GM12878 (cell line): ENCODE measurements at regions not wholly inside any gene's neighbourhood (a gene's known extent, or its start where the extent isn't known, plus 50 kb on each side); places are given as distances from the start of the nearest gene placed in this dataset.

ENCODE experiments used
- ATAC-seq: fragments of 200-7000 bp; cut with Tn5 transposase; 3 replicates; pipeline ENCODE4 v1.9.1; 2020; ENCODE audit warnings: mild to moderate bottlenecking, moderate library complexity
- BruUV-seq: library from RNA; stranded (reverse); fragments of 400-500 nt; replicated peaks from 2 replicates; lab custom pipeline; 2021; lab: Mats Ljungman, UMichigan
- CTCF ChIA-PET: fragments of 300-600 bp; sonication (Branson Sonifier 250); formaldehyde crosslinking; extraction: SDS; loops from one replicate; lab custom pipeline; 2021; ENCODE audit warnings: inconsistent platforms; lab: Yijun Ruan, JAX
- POLR2A ChIA-PET: fragments of 350-600 bp; formaldehyde crosslinking; extraction: SDS; loops from one replicate; lab custom pipeline; 2021; ENCODE audit warnings: inconsistent platforms; lab: Charles Lee
- RAD21 ChIA-PET: fragments of 300-600 bp; sonication (Branson Sonifier 250); formaldehyde crosslinking; loops from one replicate; lab custom pipeline; 2023; ENCODE audit warnings: antibody characterized with exemption; ENCODE audit not compliant: unreplicated experiment; lab: Charles Lee
- SMC1A ChIA-PET: fragments of 300-600 bp; sonication (Branson Sonifier 250); formaldehyde crosslinking; loops from one replicate; lab custom pipeline; 2023; ENCODE audit not compliant: unreplicated experiment, uncharacterized antibody; lab: Charles Lee
- DNase-seq: peaks from one replicate; pipeline ENCODE4 v3.0.0-alpha.2; 2011; ENCODE audit warnings: low read depth, low spot score
- FAIRE-seq: peaks from 3 replicates; lab custom pipeline; 2011; peaks lifted over from hg19 to GRCh38; lab: Jason Lieb, UNC
- H2AFZ ChIP-seq: 2 replicates; pipeline ENCODE4 v1.6.0; 2011; ENCODE audit warnings: low read depth, low read length, control low read depth; ENCODE audit not compliant: control insufficient read depth
- H3K27ac ChIP-seq: 2 replicates; pipeline ENCODE4 v1.5.1; 2011; ENCODE audit warnings: control low read depth; ENCODE audit not compliant: control insufficient read depth, insufficient read depth
- H3K27me3 ChIP-seq, 2 experiments: replicated peaks in 1 of 2; 2 replicates each; pipeline versions ENCODE4 v1.6.0 to v1.6.1; 2011; ENCODE audit warnings: low read length in 1 of 2; ENCODE audit not compliant: control insufficient read depth in 2 of 2, insufficient read depth in 2 of 2
- H3K36me3 ChIP-seq, 2 experiments: 2 replicates each; pipeline ENCODE4 v1.5.1; 2011; ENCODE audit warnings: low read length in 1 of 2; ENCODE audit not compliant: control insufficient read depth in 2 of 2, insufficient read depth in 2 of 2
- H3K4me1 ChIP-seq: 2 replicates; pipeline ENCODE4 v1.6.1; 2011; ENCODE audit warnings: mild to moderate bottlenecking, low read length, moderate library complexity, mixed read lengths; ENCODE audit not compliant: control insufficient read depth, insufficient read depth
- H3K4me2 ChIP-seq: 2 replicates; pipeline ENCODE4 v1.6.0; 2011; ENCODE audit warnings: control low read depth; ENCODE audit not compliant: control insufficient read depth, insufficient read depth
- H3K4me3 ChIP-seq: fragments of 200-600 bp; sonication (generic); 2 replicates; pipeline ENCODE4 v1.5.1; 2016
- H3K79me2 ChIP-seq: 2 replicates; pipeline ENCODE4 v1.6.0; 2011; ENCODE audit warnings: low read length; ENCODE audit not compliant: control insufficient read depth, insufficient read depth
- H3K9ac ChIP-seq: 2 replicates; pipeline ENCODE4 v1.8.0; 2011; ENCODE audit warnings: low read length, control low read depth, mixed read lengths; ENCODE audit not compliant: control insufficient read depth, insufficient read depth
- H3K9me3 ChIP-seq: replicated peaks from 3 replicates; pipeline ENCODE4 v1.5.1; 2011; ENCODE audit warnings: mild to moderate bottlenecking, low read length; ENCODE audit not compliant: control insufficient read depth, insufficient read depth
- H4K20me1 ChIP-seq: 2 replicates; pipeline ENCODE4 v1.6.0; 2011; ENCODE audit not compliant: control insufficient read depth, insufficient read depth
- BCL11A ChIP-seq: IDR thresholded peaks from 2 replicates; pipeline ENCODE4 v1.6.1; 2011; ENCODE audit warnings: low read depth, low read length
- BMI1 ChIP-seq: fragments of 450-650 bp; IDR thresholded peaks from 2 replicates; pipeline ENCODE4 v1.6.1; 2016; ENCODE audit warnings: mild to moderate bottlenecking, moderate library complexity, borderline replicate concordance
- CBFB ChIP-seq: IDR thresholded peaks from 2 replicates; pipeline ENCODE4 v1.6.1; 2016; ENCODE audit warnings: antibody characterized with exemption, low read depth
- EP300 ChIP-seq, 2 experiments: fragments of 150-350 bp in 1 of 2; IDR thresholded peaks; 2 replicates each; pipeline ENCODE4 v1.6.1; 2011 to 2012; ENCODE audit warnings: low read depth in 2 of 2, low read length in 2 of 2, borderline replicate concordance in 1 of 2, improper control_type of control experiment in 1 of 2, inconsistent platforms in 1 of 2; ENCODE audit not compliant: control insufficient read depth in 1 of 2
- EZH2 ChIP-seq: IDR thresholded peaks from 2 replicates; pipeline ENCODE4 v1.6.1; 2012; ENCODE audit warnings: low read depth, mild to moderate bottlenecking, control low read depth, inconsistent platforms, low read length, borderline replicate concordance; ENCODE audit not compliant: control insufficient read depth
- HDGF ChIP-seq: fragments of 450-650 bp; IDR thresholded peaks from 2 replicates; pipeline ENCODE4 v1.6.1; 2016; ENCODE audit warnings: antibody characterized with exemption
- IRF4 ChIP-seq: IDR thresholded peaks from 2 replicates; pipeline ENCODE4 v1.6.1; 2011; ENCODE audit warnings: low read depth, low read length
- LARP7 ChIP-seq: fragments of 450-650 bp; IDR thresholded peaks from 2 replicates; pipeline ENCODE4 v1.6.1; 2017; ENCODE audit warnings: mild to moderate bottlenecking
- MEF2A ChIP-seq: IDR thresholded peaks from 2 replicates; pipeline ENCODE4 v1.6.1; 2011; ENCODE audit warnings: low read depth, mild to moderate bottlenecking, low read length, moderate library complexity; ENCODE audit not compliant: insufficient read depth
- NFIC ChIP-seq: IDR thresholded peaks from 2 replicates; pipeline ENCODE4 v1.6.1; 2012; ENCODE audit warnings: low read depth, mild to moderate bottlenecking, inconsistent platforms, low read length, moderate library complexity
- SIN3A ChIP-seq: IDR thresholded peaks from 2 replicates; pipeline ENCODE4 v1.6.1; 2012; ENCODE audit warnings: low read depth, low read length, improper control_type of control experiment
- SMAD1 ChIP-seq: fragments of 450-650 bp; IDR thresholded peaks from 2 replicates; pipeline ENCODE4 v1.6.1; 2018; ENCODE audit warnings: mild to moderate bottlenecking, low read depth; ENCODE audit not compliant: partially characterized antibody
- TCF12 ChIP-seq: IDR thresholded peaks from 2 replicates; pipeline ENCODE4 v1.6.1; 2011; ENCODE audit warnings: low read depth, mild to moderate bottlenecking, low read length
- WGBS: methylation state at CpG from one replicate; pipeline ENCODE4 v1.1.6; 2016; ENCODE audit warnings: low lambda C conversion rate; ENCODE audit not compliant: insufficient replicate concordance, insufficient coverage; ENCODE audit errors: missing lambda C conversion rate; 5-methylcytosine and 5-hydroxymethylcytosine counted together
- in situ Hi-C: fragments of 300-500 bp; cut with MboI; formaldehyde crosslinking; loops from 9 replicates; pipeline ENCODE4 v1.14.3; 2018; ENCODE audit warnings: mixed read lengths
- intact Hi-C: fragments of 100-400 bp; cut with micrococcal nuclease; formaldehyde crosslinking; loops from one replicate; pipeline ENCODE4 v1.14.2; 2022; ENCODE audit not compliant: unreplicated experiment
- TF ChIP-seq, protein P1 (sequence below): fragments of 450-650 bp; formaldehyde crosslinking; IDR thresholded peaks from 2 replicates; pipeline ENCODE4 v1.4.0; 2022; ENCODE audit warnings: mild to moderate bottlenecking, moderate library complexity
- TF ChIP-seq, protein P2 (sequence below): fragments of 450-650 bp; IDR thresholded peaks from 2 replicates; pipeline ENCODE4 v1.6.1; 2017; ENCODE audit warnings: antibody characterized with exemption, mild to moderate bottlenecking, moderate library complexity

DNA sequence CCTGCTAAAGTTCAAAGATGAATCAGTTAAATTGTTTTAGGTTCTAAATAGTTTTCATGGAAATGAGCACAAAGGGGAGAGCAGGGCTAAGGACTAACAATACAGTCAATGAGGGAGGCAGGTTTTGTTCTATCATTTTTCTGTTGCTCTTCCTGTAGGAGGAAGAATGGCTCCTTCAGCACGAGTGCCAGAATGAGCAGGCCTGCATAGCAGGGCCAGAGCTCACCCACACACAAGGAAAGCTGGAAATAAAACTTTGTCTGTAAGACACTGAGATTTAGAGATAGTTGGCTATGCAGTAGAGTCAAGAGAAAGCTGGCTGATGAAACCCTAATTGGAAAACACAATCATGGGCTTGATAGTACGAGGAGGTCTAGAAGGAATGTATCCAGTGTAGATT lies 313.3 kb downstream of the MBD2 start:
- Histone ChIP-seq H4K20me1 (no peaks in the 10 kb centered on the region), H3K4me2 (no peak overlapping the region), H3K79me2 (no peaks in the 10 kb centered on the region), H3K9me3 (no peaks in the 10 kb centered on the region), H3K4me1 (no peaks in the 10 kb centered on the region), H3K27me3 (0 out of 4 replicates have a peak, but pooled peaks cover 0 to 2% of the 10 kb centered on the region in 2 experiments), H3K4me3 (no peak overlapping the region), H3K36me3 (no peaks in the 10 kb centered on the region), H2AFZ (no peak overlapping the region), H3K27ac (no peak overlapping the region), H3K9ac (no peak overlapping the region)
- in situ Hi-C loops, result no loop called here
- intact Hi-C loops, result no loop called here
- no TSS peak for BruUV-seq
- 24% methylated on average over 2 of the region's 2 CpGs for WGBS
- no peak for TF ChIP-seq HDGF
- no peak for TF ChIP-seq CBFB
- TF ChIP-seq MEF2A, result no peak
- TF ChIP-seq LARP7, result no peak
- no peak for TF ChIP-seq BMI1
- TF ChIP-seq BCL11A, result no peak
- no peak for TF ChIP-seq TCF12
- no peak for TF ChIP-seq SMAD1
- no peak for TF ChIP-seq EP300 (IDR thresholded peaks at IDR 0.05; ENCODE audit: borderline replicate concordance in 1 of 2, control insufficient read depth in 1 of 2, low read depth in 2 of 2, low read length in 2 of 2)
- no peak for TF ChIP-seq SIN3A
- TF ChIP-seq, protein P1, sequence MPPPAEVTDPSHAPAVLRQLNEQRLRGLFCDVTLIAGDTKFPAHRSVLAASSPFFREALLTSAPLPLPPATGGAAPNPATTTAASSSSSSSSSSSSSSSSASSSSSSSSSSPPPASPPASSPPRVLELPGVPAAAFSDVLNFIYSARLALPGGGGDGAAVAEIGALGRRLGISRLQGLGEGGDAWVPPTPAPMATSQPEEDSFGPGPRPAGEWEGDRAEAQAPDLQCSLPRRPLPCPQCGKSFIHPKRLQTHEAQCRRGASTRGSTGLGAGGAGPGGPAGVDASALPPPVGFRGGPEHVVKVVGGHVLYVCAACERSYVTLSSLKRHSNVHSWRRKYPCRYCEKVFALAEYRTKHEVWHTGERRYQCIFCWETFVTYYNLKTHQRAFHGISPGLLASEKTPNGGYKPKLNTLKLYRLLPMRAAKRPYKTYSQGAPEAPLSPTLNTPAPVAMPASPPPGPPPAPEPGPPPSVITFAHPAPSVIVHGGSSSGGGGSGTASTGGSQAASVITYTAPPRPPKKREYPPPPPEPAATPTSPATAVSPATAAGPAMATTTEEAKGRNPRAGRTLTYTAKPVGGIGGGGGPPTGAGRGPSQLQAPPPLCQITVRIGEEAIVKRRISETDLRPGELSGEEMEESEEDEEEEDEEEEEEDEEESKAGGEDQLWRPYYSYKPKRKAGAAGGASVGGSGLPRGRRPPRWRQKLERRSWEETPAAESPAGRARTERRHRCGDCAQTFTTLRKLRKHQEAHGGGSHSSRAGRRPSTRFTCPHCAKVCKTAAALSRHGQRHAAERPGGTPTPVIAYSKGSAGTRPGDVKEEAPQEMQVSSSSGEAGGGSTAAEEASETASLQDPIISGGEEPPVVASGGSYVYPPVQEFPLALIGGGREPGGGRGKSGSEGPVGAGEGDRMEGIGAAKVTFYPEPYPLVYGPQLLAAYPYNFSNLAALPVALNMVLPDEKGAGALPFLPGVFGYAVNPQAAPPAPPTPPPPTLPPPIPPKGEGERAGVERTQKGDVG (CRISPR knock-in tag), result no peak
- TF ChIP-seq, protein P2, sequence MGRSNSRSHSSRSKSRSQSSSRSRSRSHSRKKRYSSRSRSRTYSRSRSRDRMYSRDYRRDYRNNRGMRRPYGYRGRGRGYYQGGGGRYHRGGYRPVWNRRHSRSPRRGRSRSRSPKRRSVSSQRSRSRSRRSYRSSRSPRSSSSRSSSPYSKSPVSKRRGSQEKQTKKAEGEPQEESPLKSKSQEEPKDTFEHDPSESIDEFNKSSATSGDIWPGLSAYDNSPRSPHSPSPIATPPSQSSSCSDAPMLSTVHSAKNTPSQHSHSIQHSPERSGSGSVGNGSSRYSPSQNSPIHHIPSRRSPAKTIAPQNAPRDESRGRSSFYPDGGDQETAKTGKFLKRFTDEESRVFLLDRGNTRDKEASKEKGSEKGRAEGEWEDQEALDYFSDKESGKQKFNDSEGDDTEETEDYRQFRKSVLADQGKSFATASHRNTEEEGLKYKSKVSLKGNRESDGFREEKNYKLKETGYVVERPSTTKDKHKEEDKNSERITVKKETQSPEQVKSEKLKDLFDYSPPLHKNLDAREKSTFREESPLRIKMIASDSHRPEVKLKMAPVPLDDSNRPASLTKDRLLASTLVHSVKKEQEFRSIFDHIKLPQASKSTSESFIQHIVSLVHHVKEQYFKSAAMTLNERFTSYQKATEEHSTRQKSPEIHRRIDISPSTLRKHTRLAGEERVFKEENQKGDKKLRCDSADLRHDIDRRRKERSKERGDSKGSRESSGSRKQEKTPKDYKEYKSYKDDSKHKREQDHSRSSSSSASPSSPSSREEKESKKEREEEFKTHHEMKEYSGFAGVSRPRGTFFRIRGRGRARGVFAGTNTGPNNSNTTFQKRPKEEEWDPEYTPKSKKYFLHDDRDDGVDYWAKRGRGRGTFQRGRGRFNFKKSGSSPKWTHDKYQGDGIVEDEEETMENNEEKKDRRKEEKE, result no peak
- TF ChIP-seq NFIC, result no peak
- no peak for TF ChIP-seq EZH2
- TF ChIP-seq IRF4, result no peak
- ChIA-PET POLR2A (no interaction called here), SMC1A (interaction anchor here (2.7 to 3.2 kb wide), 2 partner anchors 208 to 217 kb away, joined by 8 to 22 read pairs; no protein-coding TSS in a partner anchor), CTCF (interaction anchor here (1.8 to 4.9 kb wide), 2 partner anchors 207 to 217 kb away, joined by 5 to 75 read pairs; no protein-coding TSS in a partner anchor), RAD21 (no interaction called here)
- DNase-seq (no peak), ATAC-seq (no peak), FAIRE-seq (no peak)
